Breast epithelium (tissue), 4 donors: ENCODE measurements at regions not wholly inside any gene's neighbourhood (a gene's known extent, or its start where the extent isn't known, plus 50 kb on each side); places are given as distances from the start of the nearest gene placed in this dataset.

Source experiments
- DNase-seq, 2 donors: peaks; one replicate each; pipeline ENCODE4 v3.0.0-alpha.2; 2019; ENCODE audit warnings: low spot score in 2 of 2
- H3K27ac ChIP-seq, 2 donors: fragments of 200-600 bp; sonication (generic) in 1 of 2; one replicate each; pipeline ENCODE4 v1.5.1; 2016 to 2019; ENCODE audit warnings: mild to moderate bottlenecking in 1 of 2
- H3K27me3 ChIP-seq, 2 donors: fragments of 200-600 bp; sonication (generic) in 1 of 2; one replicate each; pipeline versions ENCODE4 v1.5.1 to v1.6.0; 2017 to 2019; ENCODE audit warnings: control low read depth in 1 of 2, mild to moderate bottlenecking in 1 of 2
- H3K36me3 ChIP-seq: fragments of 200-600 bp; one replicate; pipeline ENCODE4 v1.5.1; 2019
- H3K4me1 ChIP-seq, 2 donors: fragments of 200-600 bp; sonication (generic); one replicate each; pipeline ENCODE4 v1.5.1; 2016 to 2019; ENCODE audit warnings: control low read depth in 1 of 2
- H3K4me3 ChIP-seq, 3 donors: fragments of 200-600 bp; sonication (generic); 1 replicate in 2 of 3; 2 replicates in 1 of 3; pipeline ENCODE4 v1.5.1; 2016 to 2019; ENCODE audit warnings: mild to moderate bottlenecking in 3 of 3, moderate library complexity in 2 of 3
- H3K9me3 ChIP-seq, 2 donors: fragments of 200-600 bp; sonication (generic) in 1 of 2; one replicate each; pipeline ENCODE4 v1.5.1; 2016 to 2019; ENCODE audit warnings: control low read depth in 1 of 2
- POLR2A ChIP-seq: fragments of 450-650 bp; IDR thresholded peaks from one replicate; pipeline ENCODE4 v1.6.1; 2016; ENCODE audit warnings: antibody characterized with exemption, mild to moderate bottlenecking, moderate library complexity
- POLR2AphosphoS5 ChIP-seq, 3 donors: sonication (generic); formaldehyde crosslinking; IDR thresholded peaks; one replicate each; pipeline ENCODE4 v1.6.1; 2017; ENCODE audit warnings: antibody characterized with exemption in 3 of 3
- intact Hi-C: fragments of 100-400 bp; cut with DNase I; formaldehyde crosslinking; loops from one replicate; pipeline ENCODE4 v1.15.1; 2023; ENCODE audit warnings: low total_unique reads
- TF ChIP-seq, protein P1 (sequence below), 3 donors: fragments of 450-650 bp; IDR thresholded peaks; one replicate each; pipeline ENCODE4 v1.5.1; 2016 to 2017; ENCODE audit warnings: antibody characterized with exemption in 3 of 3, mild to moderate bottlenecking in 3 of 3, moderate library complexity in 3 of 3

DNA sequence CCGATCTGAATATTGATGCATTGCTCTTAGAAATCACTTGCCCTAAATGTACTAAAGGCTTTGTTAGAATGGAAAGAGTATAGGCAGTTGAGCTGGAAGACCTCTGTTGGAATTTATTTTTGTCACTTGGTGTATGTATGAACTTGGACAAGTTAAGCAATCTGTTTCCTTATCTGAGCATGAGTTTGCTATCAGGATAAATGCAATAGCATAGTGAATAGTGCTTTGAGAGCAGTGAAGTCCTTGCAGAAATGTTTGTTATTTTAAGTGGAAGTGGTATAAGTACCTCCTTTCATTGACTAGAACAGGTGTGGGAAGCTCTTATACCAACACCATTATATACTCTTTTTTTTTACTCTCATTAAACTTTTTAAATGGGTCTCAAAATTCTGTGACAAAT lies 146.4 kb upstream of the ONECUT1 start:
- H3K9me3 ChIP-seq, result peaks cover 0 to 3% of the 10 kb centered on the region in 2 donors
- no peaks in the 10 kb centered on the region for H3K4me1 ChIP-seq
- no peaks in the 10 kb centered on the region for H3K36me3 ChIP-seq
- no peaks in the 10 kb centered on the region for H3K27me3 ChIP-seq
- H3K4me3 ChIP-seq, result no peak overlapping the region
- no peak overlapping the region for H3K27ac ChIP-seq
- no peak for DNase-seq
- no peak for TF ChIP-seq POLR2A
- intact Hi-C loops, result no loop called here

- no peak for TF ChIP-seq POLR2A
- TF ChIP-seq POLR2AphosphoS5 (IDR thresholded peaks at IDR 0.05), result no peak
- TF ChIP-seq, protein P1, sequence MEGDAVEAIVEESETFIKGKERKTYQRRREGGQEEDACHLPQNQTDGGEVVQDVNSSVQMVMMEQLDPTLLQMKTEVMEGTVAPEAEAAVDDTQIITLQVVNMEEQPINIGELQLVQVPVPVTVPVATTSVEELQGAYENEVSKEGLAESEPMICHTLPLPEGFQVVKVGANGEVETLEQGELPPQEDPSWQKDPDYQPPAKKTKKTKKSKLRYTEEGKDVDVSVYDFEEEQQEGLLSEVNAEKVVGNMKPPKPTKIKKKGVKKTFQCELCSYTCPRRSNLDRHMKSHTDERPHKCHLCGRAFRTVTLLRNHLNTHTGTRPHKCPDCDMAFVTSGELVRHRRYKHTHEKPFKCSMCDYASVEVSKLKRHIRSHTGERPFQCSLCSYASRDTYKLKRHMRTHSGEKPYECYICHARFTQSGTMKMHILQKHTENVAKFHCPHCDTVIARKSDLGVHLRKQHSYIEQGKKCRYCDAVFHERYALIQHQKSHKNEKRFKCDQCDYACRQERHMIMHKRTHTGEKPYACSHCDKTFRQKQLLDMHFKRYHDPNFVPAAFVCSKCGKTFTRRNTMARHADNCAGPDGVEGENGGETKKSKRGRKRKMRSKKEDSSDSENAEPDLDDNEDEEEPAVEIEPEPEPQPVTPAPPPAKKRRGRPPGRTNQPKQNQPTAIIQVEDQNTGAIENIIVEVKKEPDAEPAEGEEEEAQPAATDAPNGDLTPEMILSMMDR (IDR thresholded peaks at IDR 0.05), result no peak
- intact Hi-C loops, result no loop called here
- peaks cover 0 to 11% of the 10 kb centered on the region in 2 donors for H3K9me3 ChIP-seq
Observed at GRCh38 chr15:52925130-52925529, 135.0 kb upstream of the ONECUT1 start.

GRCh38 chr15:52924630-52925029 lies 134.5 kb upstream of the ONECUT1 start:
- DNase-seq, result no peak
- no peak overlapping the region for H3K4me3 ChIP-seq
- intact Hi-C loops, result no loop called here
- H3K9me3 ChIP-seq, result peaks cover 0 to 6% of the 10 kb centered on the region in 2 donors
- H3K36me3 ChIP-seq, result no peaks in the 10 kb centered on the region
- no peaks in the 10 kb centered on the region for H3K27me3 ChIP-seq
- no peak overlapping the region for H3K27ac ChIP-seq
- H3K4me1 ChIP-seq, result no peaks in the 10 kb centered on the region
- TF ChIP-seq POLR2AphosphoS5 (IDR thresholded peaks at IDR 0.05) (no peak), POLR2A (no peak)
- TF ChIP-seq, protein P1 (IDR thresholded peaks at IDR 0.05), result no peak

More at GRCh38 chr15:52925130-52925529, 135.0 kb upstream of the ONECUT1 start:
- no peaks in the 10 kb centered on the region for H3K4me1 ChIP-seq
- DNase-seq, result no peak
- no peak overlapping the region for H3K27ac ChIP-seq
- H3K4me3 ChIP-seq, result no peak overlapping the region
- H3K36me3 ChIP-seq, result no peaks in the 10 kb centered on the region
- H3K27me3 ChIP-seq, result no peaks in the 10 kb centered on the region

- intact Hi-C loops, result no loop called here
- no peak for DNase-seq
- H3K9me3 ChIP-seq, result peaks cover 0 to 6% of the 10 kb centered on the region in 2 donors
Observed at GRCh38 chr15:52923626-52924025, 133.5 kb upstream of the ONECUT1 start.

GRCh38 chr15:52922871-52923270 lies 132.7 kb upstream of the ONECUT1 start:
- intact Hi-C loops, result no loop called here
- peaks cover 0 to 6% of the 10 kb centered on the region in 2 donors for H3K9me3 ChIP-seq
- no peaks in the 10 kb centered on the region for H3K27me3 ChIP-seq
- no peak for DNase-seq
- no peaks in the 10 kb centered on the region for H3K36me3 ChIP-seq
- TF ChIP-seq POLR2A (no peak), POLR2AphosphoS5 (IDR thresholded peaks at IDR 0.05) (no peak)
- TF ChIP-seq, protein P1 (IDR thresholded peaks at IDR 0.05), result no peak
- no peak overlapping the region for H3K27ac ChIP-seq
- H3K4me3 ChIP-seq, result no peak overlapping the region
- H3K4me1 ChIP-seq, result no peaks in the 10 kb centered on the region

More at GRCh38 chr15:52923626-52924025, 133.5 kb upstream of the ONECUT1 start:
- TF ChIP-seq POLR2A (no peak), POLR2AphosphoS5 (IDR thresholded peaks at IDR 0.05) (no peak)
- TF ChIP-seq, protein P1 (IDR thresholded peaks at IDR 0.05), result no peak
- Histone ChIP-seq H3K4me3 (no peak overlapping the region), H3K4me1 (no peaks in the 10 kb centered on the region), H3K36me3 (no peaks in the 10 kb centered on the region), H3K27me3 (no peaks in the 10 kb centered on the region), H3K27ac (no peak overlapping the region)

DNA sequence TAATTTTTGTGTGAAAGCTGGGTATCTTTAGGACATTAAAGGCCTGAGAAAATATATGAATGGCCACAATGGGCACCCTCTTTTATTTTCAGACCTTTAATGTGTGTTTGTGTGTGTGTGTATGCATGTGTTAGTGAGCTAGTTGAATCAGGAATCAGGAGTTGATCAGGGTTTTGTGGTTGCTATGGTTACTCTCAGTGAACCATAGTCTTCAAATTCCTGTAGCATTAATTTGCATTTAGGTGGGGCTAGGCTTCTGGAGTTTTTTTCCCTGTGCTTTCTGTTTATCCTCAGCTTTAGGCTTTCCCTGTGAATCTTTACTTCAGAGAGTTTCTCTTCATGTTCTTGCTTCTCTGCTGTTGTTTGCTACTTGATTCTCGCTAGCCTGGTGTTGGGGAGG lies 122.0 kb upstream of the ONECUT1 start:
- no peak overlapping the region for H3K27ac ChIP-seq
- H3K27me3 ChIP-seq, result no peaks in the 10 kb centered on the region
- TF ChIP-seq POLR2AphosphoS5 (IDR thresholded peaks at IDR 0.05) (no peak), POLR2A (no peak)
- TF ChIP-seq, protein P1 (IDR thresholded peaks at IDR 0.05), result no peak
- no peak overlapping the region for H3K4me3 ChIP-seq
- H3K36me3 ChIP-seq, result no peaks in the 10 kb centered on the region
- H3K4me1 ChIP-seq, result no peaks in the 10 kb centered on the region
- intact Hi-C loops, result no loop called here
- H3K9me3 ChIP-seq, result peaks cover 0 to 9% of the 10 kb centered on the region in 2 donors
- DNase-seq, result no peak
